Cardiac septum (tissue), 1 donor: ENCODE measurements at regions not wholly inside any gene's neighbourhood (a gene's known extent, or its start where the extent isn't known, plus 50 kb on each side); places are given as distances from the start of the nearest gene placed in this dataset.
"Not testable (repeated sequence)": the region's sequence is repeated elsewhere in the genome, so short reads cannot be mapped to it uniquely, and the experiment has no call there.

Source experiments
- DNase-seq: peaks from one replicate; pipeline ENCODE4 v3.0.0-alpha.2; 2020; ENCODE audit warnings: low spot score
- intact Hi-C: fragments of 100-400 bp; cut with DNase I; formaldehyde crosslinking; loops from one replicate; pipeline ENCODE4 v1.14.0; 2022
- donor health status: DM: no; HTN: no; CAD: no.

- DNase-seq, result peak; percentile 24
- intact Hi-C loops, result loop anchor here (10.0 kb wide), 2 partner anchors 158 to 218 kb away; no protein-coding TSS in a partner anchor
These were observed 98.2 kb downstream of the PJA1 start for GRCh38 chrX:69066966-69067525.

GRCh38 chrX:69066021-69066757 lies 99.1 kb downstream of the PJA1 start:
- intact Hi-C loops, result loop anchor here (10.0 kb wide), 2 partner anchors 159 to 219 kb away; no protein-coding TSS in a partner anchor
- DNase-seq, result peak; percentile 51

DNA sequence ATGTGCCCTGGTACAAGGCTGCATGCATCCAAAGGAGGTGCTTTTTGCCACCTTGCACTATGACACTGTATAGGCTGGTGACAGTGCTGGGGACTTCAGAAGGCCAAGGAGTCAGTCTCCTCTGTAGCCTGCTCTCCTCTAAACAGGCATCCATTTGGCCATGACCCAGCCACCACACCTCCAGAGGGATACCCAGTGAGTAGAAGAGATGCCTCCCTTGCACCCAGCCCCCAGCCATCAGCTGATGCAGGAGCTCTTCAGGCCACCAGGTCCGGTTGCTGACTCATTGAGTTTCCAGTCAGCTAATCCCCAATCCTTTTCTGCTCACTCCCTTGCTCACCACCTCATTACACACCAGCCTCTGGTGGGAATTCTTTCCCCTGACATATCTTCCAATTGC lies 99.8 kb downstream of the PJA1 start:
- peak; percentile 74 for DNase-seq

GRCh38 chrX:69063486-69063885 lies 101.8 kb downstream of the PJA1 start:
- intact Hi-C loops, result loop anchor here (10.0 kb wide), 2 partner anchors 161 to 221 kb away; no protein-coding TSS in a partner anchor
- DNase-seq, result no peak

More for the DNA sequence above, 99.8 kb downstream of the PJA1 start:
- intact Hi-C loops, result loop anchor here (10.0 kb wide), 2 partner anchors 159 to 219 kb away; no protein-coding TSS in a partner anchor

- DNase-seq, result no peak
- intact Hi-C loops, result loop anchor here (10.0 kb wide), 2 partner anchors 162 to 222 kb away; no protein-coding TSS in a partner anchor
These were observed 102.8 kb downstream of the PJA1 start for GRCh38 chrX:69062493-69062892.

GRCh38 chrX:69060631-69061408 lies 104.4 kb downstream of the PJA1 start:
- intact Hi-C loops, result loop anchor here (2.0 to 10.0 kb wide), 3 partner anchors 164 to 232 kb away; partner anchors contain the start of gene EFNB1
- DNase-seq, result peak; percentile 63

DNA sequence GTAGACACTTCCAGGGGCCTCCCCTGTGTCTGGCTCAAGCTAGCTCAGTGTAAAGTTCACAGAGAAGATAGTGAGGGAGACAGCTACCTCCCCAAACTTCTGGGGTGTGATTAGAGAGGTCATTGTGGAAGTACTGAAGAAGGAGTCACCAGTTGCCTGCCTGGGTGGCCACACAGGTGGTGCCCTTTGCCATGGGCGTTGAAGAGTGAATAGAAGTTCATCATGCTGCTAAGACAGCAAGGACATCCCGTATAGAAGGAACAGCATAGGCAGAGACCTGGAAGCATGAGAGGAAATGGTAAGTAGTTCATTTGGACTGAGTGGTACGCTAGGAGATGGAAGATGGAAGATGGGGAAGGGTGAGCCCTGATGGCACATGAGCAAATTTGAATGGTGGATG lies 110.1 kb downstream of the PJA1 start:
- intact Hi-C loops, result no loop called here
- DNase-seq, result no peak

DNA sequence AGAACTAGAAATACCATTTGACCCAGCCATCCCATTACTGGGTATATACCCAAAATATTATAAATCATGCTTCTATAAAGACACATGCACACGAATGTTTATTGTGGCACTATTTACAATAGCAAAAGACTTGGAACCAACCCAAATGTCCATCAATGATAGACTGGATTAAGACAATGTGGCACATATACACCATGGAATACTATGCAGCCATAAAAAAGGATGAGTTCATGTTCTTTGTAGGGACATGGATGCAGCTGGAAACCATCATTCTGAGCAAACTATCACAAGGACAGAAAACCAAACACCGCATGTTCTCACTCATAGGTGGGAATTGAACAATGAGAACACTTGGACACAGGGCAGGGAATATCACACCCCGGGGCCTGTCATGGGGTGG lies 110.8 kb downstream of the PJA1 start:
- intact Hi-C loops, result not testable (repeated sequence)

DNA sequence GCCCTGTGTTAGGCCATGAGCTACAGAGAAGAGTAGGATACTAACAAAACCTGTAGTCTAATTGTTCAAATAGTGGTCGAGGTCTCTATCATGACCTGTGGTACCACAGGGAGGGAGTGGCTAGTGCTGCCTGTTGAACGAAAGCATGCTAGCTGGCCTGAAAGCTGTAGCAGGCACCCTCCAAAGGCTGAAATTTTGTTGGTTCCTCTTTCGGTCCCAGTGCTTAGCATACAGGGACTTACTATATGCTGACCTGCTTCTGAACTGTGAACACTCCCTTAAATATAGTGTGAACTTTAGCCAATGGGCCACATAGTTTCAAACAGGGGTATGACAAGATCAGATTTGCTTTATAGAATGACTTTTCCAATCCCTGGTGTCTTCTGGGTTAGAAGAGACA lies 113.4 kb downstream of the PJA1 start:
- no peak for DNase-seq
- intact Hi-C loops, result no loop called here

More for the DNA sequence above, 110.8 kb downstream of the PJA1 start:
- DNase-seq, result not testable (repeated sequence)

DNA sequence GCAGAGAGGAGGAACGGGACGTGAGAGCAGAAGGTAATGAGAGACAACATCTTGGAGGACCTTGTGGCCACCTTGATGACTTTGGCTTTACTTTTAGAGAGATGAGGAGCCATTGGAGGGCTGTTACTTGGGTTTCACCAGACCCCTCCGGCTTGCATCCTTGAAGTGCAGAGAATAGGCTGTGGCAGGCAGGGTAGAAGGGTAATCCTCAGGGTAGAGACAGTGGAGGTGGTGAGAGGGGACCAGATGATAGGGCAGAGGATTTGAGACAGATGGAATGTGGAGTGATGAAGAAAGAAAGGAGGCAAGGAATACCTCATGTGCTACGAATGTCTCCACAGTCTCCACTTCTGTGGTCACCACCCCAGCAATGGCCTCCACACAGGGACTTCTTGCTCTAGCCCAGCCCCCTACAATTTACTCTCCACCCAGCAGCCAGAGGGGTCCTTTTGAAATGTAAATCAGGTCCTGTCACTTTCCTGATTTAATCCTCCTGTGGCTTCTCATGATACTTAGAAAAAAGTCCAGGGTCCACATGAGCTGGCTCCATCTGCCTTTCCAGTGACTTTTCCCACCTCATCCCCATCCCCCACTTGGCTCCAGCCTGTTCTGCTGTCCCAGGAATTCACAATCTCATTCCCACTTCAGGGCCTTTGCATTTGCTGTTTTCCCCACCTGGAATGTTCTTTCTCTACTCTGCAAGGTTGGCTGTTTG lies 115.0 kb downstream of the PJA1 start:
- intact Hi-C loops, result no loop called here
- no peak for DNase-seq

GRCh38 chrX:69046996-69047490 lies 118.2 kb downstream of the PJA1 start:
- DNase-seq, result no peak
- intact Hi-C loops, result no loop called here

DNA sequence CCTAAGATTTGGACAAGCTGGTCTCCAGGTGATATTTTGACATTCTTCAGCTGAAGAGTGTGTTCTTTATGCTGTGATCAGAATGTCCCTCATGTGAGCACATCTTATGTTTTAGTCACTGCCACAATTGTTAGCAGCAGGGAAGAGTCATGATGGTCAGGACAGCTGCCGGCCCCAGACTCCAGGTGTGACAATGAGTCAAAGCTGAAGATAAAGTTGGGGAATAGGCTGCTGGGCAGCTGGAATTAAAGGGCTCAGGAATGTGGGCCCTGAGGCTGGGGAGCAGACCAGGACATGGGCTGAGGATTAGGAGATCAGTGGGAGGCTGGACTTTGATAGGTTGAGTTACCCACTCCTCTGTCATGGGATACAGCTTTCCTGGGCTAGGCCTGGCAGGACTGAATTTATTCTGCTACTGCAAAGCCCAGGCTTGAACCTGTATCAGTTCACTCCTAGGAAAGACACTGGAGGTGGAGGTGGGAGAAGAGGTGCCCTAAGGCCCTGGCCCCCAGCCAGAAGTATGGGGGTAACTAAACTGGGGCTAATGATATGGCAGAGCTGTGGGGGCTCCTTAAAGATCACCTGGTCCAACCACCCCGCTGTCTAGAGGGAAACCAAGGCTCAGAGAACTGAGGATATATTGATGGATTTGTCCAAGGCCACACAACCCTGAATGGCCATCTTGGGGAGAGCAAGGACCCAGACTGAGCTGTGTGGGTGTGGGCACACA lies 119.5 kb downstream of the PJA1 start:
- intact Hi-C loops, result no loop called here
- DNase-seq, result no peak

- intact Hi-C loops, result no loop called here
These were observed 126.4 kb downstream of the PJA1 start for GRCh38 chrX:69038816-69039215.

GRCh38 chrX:69038188-69038587 lies 127.1 kb downstream of the PJA1 start:
- DNase-seq, result no peak
- intact Hi-C loops, result no loop called here

More at GRCh38 chrX:69038816-69039215, 126.4 kb downstream of the PJA1 start:
- no peak for DNase-seq

DNA sequence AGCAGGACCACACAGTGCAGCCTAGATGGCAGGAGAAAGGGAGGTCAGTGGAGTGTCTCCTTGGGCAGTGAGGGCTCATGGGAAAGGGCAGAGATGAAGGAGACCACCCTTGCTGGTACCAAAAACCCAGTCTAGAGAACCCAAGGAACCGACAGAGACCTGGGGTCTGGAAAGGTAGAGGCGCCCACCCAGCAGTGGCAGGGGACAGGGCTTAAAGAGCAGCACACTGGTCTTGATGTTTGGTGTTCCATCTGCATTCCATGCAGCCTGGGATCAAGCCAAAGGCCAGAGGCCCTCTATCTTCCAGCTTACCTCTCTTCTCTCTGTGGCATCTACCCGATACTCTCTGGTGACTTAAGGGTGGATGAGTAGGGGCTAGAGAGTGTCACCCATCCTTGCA lies 127.5 kb downstream of the PJA1 start:
- intact Hi-C loops, result no loop called here
- DNase-seq, result no peak

DNA sequence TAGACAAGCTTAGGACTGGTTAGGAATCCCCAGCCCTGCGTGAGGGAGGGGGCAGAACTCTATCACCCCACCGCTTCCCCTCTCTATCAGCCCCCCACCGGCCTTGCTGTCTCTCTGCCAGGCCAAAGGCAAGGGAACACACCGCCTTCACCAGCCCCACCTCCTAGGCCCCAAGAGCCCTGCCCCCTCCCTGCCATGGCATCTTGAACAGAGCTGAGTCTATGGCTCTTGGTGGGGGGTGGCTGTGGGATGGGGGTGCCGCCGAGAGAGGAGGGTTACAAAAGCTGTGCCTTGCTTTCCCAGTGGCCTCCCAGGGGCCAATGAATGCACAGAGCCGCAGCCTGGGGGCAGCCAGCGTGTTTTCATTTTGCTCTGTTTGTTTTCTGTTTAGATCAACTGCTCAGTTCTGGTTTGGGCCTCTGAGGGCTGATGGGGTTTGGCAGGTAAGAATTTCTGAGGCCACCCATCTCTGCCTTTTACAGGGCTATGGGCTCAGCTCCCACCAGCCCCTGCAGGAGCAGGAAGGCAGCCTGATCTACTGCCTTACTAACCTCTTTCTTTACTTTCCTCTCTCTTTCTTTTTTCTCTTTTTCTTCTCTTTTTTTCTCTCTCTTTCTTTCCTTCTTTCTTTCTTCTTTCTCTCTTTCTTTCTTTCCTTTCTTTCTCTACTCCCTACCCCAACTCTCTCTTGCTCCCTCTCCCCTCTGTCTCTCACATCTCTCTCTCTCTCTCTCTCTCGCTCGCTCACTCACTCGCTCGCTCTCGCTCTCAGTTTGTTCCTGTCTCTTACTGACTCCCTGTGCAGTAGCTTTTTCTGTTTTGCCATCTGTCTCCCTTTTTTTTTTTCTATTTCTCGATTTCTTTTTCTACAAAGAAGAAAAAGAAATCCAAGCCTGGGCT lies 128.3 kb downstream of the PJA1 start:
- intact Hi-C loops, result no loop called here
- no peak for DNase-seq

DNA sequence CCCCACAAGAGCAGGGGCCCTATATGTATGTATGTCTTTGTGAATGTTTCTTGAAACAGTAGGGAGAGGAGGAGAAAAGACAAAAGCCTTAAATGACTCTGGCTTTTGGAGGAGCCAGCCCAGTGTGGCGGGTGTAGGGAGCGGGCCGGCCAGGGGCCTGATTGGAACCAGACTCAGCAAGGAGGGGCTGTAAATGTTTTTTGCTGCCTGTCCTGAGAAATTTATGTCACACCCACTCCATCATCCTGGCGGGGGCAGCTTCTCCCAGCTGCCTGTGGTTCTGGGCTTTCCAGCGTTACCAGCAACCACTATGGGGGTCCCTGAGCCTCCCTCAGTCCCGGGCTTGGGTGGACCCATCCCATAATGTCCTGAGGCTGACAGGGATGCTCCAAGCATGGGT lies 130.8 kb downstream of the PJA1 start:
- intact Hi-C loops, result no loop called here
- DNase-seq, result no peak

GRCh38 chrX:69033936-69034335 lies 131.3 kb downstream of the PJA1 start:
- no peak for DNase-seq
- intact Hi-C loops, result no loop called here
